Testis (tissue), 2 donors: ENCODE measurements at regions not wholly inside any gene's neighbourhood (a gene's known extent, or its start where the extent isn't known, plus 50 kb on each side); places are given as distances from the start of the nearest gene placed in this dataset.
"Not testable (repeated sequence)": the region's sequence is repeated elsewhere in the genome, so short reads cannot be mapped to it uniquely, and the experiment has no call there.

Source experiments
- POLR2A ChIP-seq: fragments of 450-650 bp; IDR thresholded peaks from one replicate; pipeline ENCODE4 v1.6.1; 2017; ENCODE audit warnings: antibody characterized with exemption, mild to moderate bottlenecking, moderate library complexity
- TF ChIP-seq, protein P1 (sequence below), 3 experiments: fragments of 450-650 bp in 2 of 3; fragments of 200-600 bp in 1 of 3; sonication (generic) in 1 of 3; IDR thresholded peaks; one replicate each; pipeline ENCODE4 v1.5.1; 2016 to 2019; ENCODE audit warnings: antibody characterized with exemption in 3 of 3, mild to moderate bottlenecking in 2 of 3, moderate library complexity in 1 of 3

- TF ChIP-seq POLR2A = not testable (repeated sequence)
- TF ChIP-seq, protein P1, sequence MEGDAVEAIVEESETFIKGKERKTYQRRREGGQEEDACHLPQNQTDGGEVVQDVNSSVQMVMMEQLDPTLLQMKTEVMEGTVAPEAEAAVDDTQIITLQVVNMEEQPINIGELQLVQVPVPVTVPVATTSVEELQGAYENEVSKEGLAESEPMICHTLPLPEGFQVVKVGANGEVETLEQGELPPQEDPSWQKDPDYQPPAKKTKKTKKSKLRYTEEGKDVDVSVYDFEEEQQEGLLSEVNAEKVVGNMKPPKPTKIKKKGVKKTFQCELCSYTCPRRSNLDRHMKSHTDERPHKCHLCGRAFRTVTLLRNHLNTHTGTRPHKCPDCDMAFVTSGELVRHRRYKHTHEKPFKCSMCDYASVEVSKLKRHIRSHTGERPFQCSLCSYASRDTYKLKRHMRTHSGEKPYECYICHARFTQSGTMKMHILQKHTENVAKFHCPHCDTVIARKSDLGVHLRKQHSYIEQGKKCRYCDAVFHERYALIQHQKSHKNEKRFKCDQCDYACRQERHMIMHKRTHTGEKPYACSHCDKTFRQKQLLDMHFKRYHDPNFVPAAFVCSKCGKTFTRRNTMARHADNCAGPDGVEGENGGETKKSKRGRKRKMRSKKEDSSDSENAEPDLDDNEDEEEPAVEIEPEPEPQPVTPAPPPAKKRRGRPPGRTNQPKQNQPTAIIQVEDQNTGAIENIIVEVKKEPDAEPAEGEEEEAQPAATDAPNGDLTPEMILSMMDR (IDR thresholded peaks at IDR 0.05) = not testable (repeated sequence)
Observed at GRCh38 chr2:110263462-110263861, 51.1 kb upstream of the MTLN start.
